GM19025 (cell line): ENCODE measurements at regions not wholly inside any gene's neighbourhood (a gene's known extent, or its start where the extent isn't known, plus 50 kb on each side); places are given as distances from the start of the nearest gene placed in this dataset.

ENCODE experiments used
- ATAC-seq: cut with Tn5 transposase; IDR thresholded peaks from one replicate; pipeline ENCODE4 v1.9.1; 2021; ENCODE audit warnings: mild to moderate bottlenecking, low read depth, moderate library complexity; ENCODE audit not compliant: unreplicated experiment

GRCh38 chr18:22609642-22610041 lies 191.9 kb upstream of the CTAGE1 start:
- no peak for ATAC-seq

GRCh38 chr18:22613058-22613690 lies 195.5 kb upstream of the CTAGE1 start:
- ATAC-seq = no peak

- no peak for ATAC-seq
Observed at GRCh38 chr18:22613788-22614187, 196.1 kb upstream of the CTAGE1 start.

- ATAC-seq = no peak
Observed at GRCh38 chr18:22623513-22623912, 205.8 kb upstream of the CTAGE1 start.

- ATAC-seq = no peak
Observed at GRCh38 chr18:22624176-22624575, 206.5 kb upstream of the CTAGE1 start.

GRCh38 chr18:22625406-22625805 lies 207.7 kb upstream of the CTAGE1 start:
- no peak for ATAC-seq

DNA sequence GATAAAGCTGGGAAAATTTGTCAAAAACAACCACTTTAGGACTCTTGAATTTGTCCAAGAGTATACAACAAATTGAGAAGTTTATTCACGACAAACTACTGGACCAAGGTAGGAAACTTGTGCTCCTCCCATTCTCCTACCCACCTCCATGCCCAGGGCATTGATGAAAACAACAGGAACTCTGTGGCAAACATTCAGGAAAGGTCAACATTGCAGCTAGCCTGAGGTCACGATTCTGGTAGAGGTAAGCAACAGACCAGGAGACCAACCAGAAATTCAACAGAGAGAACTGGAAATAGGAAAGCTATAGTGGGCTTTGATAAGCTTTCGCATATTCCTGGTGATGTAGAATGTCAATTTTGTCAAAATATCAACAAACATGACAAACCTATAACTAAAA lies 209.1 kb upstream of the CTAGE1 start:
- ATAC-seq = no peak

DNA sequence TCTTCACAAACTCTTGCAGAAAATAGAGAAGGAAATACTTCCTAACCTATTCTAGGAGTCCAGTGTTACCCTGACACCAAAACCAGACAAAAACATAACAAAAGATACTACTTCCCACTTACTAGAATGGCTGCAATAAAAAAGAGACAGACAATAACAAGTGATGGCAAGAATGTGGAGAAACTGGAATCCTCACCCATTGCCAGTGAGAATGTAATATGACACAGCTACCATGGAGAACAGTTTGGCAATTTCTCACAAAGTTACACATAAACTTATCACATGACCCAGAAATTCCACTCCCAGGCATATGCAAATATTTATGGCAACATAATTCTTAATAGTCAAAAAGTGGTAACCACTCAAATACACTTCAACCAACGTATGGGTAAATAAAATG lies 209.8 kb upstream of the CTAGE1 start:
- no peak for ATAC-seq

DNA sequence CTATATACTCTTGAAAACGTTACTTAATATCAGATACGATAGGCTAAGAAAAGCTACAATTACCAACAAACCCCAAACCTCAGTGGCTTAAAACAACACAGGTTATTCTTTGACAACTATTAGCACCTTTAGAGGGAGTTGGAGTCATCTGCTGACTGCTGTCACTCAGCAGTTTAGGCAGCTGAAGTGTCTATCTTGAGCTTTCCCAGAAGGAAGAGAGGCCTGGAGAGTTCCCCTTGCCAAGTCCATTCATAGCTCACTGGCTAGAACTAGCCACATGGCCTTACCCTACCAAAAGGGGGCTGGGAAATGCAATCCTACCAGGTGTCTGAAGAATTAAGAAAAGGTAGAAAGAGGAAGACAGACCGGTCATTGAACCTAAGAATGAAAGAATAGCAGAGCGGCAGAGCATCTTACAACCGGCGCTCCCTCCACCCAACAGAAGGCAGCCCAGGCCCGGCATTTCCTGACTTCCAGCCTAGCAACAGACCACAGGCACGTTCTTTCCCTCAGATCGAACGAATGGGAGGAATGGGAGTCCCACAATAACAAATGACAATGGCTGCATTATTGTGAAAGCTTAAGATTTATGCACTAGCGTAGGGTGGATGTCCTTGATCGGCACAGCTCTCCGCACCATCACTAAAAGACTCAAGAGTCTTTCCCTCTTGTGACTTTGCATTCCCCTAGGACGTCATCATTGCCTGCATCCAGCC lies 211.2 kb upstream of the CTAGE1 start:
- no peak for ATAC-seq

GRCh38 chr18:22630980-22631379 lies 213.3 kb upstream of the CTAGE1 start:
- no peak for ATAC-seq

DNA sequence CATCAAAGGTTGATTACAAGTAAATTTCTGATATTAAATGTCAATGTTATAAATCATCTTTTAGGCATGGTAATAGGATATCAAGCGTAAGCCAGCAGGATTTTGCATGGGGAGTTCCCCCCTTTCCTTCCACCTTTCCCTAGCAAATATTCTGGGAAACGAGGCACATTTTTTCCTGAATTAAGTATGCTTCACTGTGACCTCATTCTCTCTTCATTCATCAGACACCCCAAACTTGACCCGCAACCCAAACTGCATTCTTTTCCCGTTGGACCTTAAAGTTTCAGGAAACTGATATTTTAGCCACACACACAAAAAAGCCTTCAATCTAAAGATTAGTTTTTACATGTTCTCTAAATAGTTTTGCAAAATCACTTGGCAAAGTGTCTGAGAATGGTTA lies 214.5 kb upstream of the CTAGE1 start:
- no peak for ATAC-seq

DNA sequence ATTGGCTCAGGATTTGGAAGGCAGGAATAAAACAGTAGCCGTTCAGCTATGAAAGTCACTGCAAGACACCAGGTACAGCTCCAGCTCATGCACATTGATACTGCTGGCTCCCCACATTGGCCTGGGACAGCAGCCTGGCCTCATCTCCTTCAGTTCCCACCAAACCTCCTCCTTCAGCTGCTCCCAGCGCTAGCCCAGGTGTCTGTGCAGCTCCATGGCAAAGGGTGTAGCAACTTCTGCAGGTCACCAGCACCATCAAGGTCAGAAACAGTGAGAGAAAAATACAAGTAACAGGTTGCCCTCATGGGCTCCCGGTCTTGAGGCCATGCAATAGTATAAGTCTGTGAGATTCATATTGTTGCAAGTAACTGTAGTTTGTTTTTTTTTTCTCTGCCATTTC lies 216.7 kb upstream of the CTAGE1 start:
- no peak for ATAC-seq

DNA sequence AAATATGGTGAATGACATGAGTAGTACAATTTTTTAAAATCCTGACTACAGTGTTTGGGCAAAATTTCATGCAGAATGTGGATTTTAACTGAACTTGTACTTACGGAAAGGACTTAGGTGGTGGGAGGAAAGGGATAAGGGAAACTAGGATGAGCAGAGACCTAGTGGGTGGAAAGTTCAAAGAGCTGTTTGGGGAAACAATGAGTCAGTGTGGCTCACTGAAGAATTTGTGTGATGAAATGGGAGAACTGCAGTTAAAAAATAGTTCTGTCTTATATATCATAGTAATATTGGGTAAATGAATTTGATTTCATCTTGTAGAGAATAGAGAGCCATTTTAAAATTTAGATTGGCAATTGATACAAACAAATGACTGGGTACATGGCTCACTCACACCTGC lies 220.1 kb upstream of the CTAGE1 start:
- ATAC-seq = no peak

DNA sequence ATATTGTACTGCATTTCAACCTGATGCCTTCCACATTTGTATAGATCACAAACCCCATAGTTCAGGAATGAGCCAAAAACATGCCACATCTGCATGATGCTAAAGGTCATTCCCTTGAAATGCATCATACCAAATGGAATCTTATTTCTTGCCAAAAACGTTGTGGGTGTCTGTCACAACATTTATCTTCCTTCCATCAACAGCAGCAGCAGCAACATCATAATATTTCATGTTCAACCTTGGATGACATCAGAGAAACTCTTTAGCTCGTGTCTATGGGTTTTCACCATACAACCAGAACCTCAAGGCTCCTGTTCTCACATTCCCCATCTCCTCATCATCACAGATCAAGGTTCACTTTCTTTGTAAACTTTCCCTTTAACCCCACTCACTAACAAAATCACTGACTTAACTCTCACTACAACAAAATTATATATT lies 221.3 kb upstream of the CTAGE1 start:
- no peak for ATAC-seq

DNA sequence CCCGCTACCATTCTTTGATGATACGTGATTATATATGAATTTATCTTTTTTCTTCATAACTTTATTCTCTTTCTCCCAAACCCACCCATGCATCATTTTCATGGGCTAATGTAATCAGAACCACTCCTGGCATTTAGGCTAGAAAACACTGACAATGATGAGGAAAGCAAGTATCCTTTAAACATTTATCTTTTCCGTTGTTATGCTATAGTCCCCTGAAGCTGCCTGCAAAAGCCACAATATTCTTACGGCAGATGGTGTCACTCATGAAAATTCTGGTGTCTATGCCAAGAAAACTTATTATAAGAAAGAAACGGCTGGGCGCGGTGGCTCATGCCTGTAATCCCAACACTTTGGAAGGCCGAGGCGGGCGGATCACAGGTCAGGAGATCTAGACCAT lies 221.8 kb upstream of the CTAGE1 start:
- no peak for ATAC-seq

GRCh38 chr18:22640281-22640842 lies 222.6 kb upstream of the CTAGE1 start:
- no peak for ATAC-seq

GRCh38 chr18:22641958-22642357 lies 224.2 kb upstream of the CTAGE1 start:
- no peak for ATAC-seq

- no peak for ATAC-seq
Observed at GRCh38 chr18:22643731-22644130, 226.0 kb upstream of the CTAGE1 start.

- no peak for ATAC-seq
Observed at GRCh38 chr18:22650247-22650646, 232.5 kb upstream of the CTAGE1 start.

GRCh38 chr18:22657619-22658018 lies 239.9 kb upstream of the CTAGE1 start:
- no peak for ATAC-seq

DNA sequence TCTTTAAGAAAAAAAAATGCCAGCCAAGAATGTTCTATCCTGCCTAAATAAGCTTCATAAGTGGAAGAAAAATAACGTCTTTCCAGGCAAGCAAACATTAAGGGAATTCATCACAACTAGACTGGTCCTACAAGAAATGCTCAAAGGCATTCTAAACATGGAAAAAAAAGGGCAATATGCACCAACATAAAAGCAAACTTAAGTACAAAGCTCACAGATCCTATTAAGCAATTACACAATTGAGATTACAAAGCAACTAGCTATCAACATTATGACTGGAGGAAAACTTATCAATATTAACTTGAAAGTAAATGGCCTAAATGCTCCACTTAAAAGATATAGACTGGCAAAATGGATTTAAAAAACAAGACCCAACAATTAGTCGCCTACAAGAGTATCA lies 240.6 kb upstream of the CTAGE1 start:
- no peak for ATAC-seq

- ATAC-seq = no peak
Observed at GRCh38 chr18:22663378-22663777, 245.7 kb upstream of the CTAGE1 start.
